HFFc6 (cell line): ENCODE measurements at regions not wholly inside any gene's neighbourhood (a gene's known extent, or its start where the extent isn't known, plus 50 kb on each side); places are given as distances from the start of the nearest gene placed in this dataset.

ENCODE experiments used
- DNase-seq: peaks from one replicate; pipeline ENCODE4 v3.0.0-alpha.2; 2018
- H3K27ac Mint-ChIP-seq: 2 replicates; pipeline ENCODE4 v1.8.0; 2020; ENCODE audit warnings: mild to moderate bottlenecking, mixed read lengths
- H3K27me3 Mint-ChIP-seq: 2 replicates; pipeline ENCODE4 v1.8.0; 2021; ENCODE audit warnings: mild to moderate bottlenecking, moderate library complexity, mixed read lengths; ENCODE audit not compliant: insufficient read depth
- H3K36me3 Mint-ChIP-seq: 2 replicates; pipeline ENCODE4 v1.8.0; 2021; ENCODE audit warnings: low read depth, mixed read lengths
- H3K4me1 Mint-ChIP-seq: 2 replicates; pipeline ENCODE4 v1.8.0; 2020; ENCODE audit warnings: low read depth, mixed read lengths
- H3K4me3 Mint-ChIP-seq: 2 replicates; pipeline ENCODE4 v1.8.0; 2020; ENCODE audit warnings: mild to moderate bottlenecking, moderate library complexity, mixed read lengths
- H3K9me3 Mint-ChIP-seq: 2 replicates; pipeline ENCODE4 v1.8.0; 2020; ENCODE audit warnings: mild to moderate bottlenecking, mixed read lengths
- CTCF ChIP-seq: fragments of 200-600 bp; sonication (generic); IDR thresholded peaks from 2 replicates; pipeline ENCODE4 v1.5.0; 2021; ENCODE audit warnings: antibody characterized with exemption, mild to moderate bottlenecking

GRCh38 chr1:84740050-84740714 lies 49.9 kb upstream of the SSX2IP start:
- Mint-ChIP-seq H3K27me3 (no peaks in the 10 kb centered on the region), H3K9me3 (peaks cover 17% of the 10 kb centered on the region), H3K36me3 (peaks cover 24% of the 10 kb centered on the region), H3K4me1 (peaks cover 58% of the 10 kb centered on the region), H3K4me3 (no peak overlapping the region), H3K27ac (no peak overlapping the region)
- no peak for TF ChIP-seq CTCF
- no peak for DNase-seq
